Fibroblast of skin of right quadriceps (primary cell): ENCODE measurements at regions not wholly inside any gene's neighbourhood (a gene's known extent, or its start where the extent isn't known, plus 50 kb on each side); places are given as distances from the start of the nearest gene placed in this dataset.

Source experiments
- DNase-seq: peaks from one replicate; pipeline ENCODE4 v3.0.0-alpha.2; 2013

- no peak for DNase-seq
Observed at GRCh38 chr21:19713313-19713712, 1284.9 kb upstream of the NCAM2 start.

DNA sequence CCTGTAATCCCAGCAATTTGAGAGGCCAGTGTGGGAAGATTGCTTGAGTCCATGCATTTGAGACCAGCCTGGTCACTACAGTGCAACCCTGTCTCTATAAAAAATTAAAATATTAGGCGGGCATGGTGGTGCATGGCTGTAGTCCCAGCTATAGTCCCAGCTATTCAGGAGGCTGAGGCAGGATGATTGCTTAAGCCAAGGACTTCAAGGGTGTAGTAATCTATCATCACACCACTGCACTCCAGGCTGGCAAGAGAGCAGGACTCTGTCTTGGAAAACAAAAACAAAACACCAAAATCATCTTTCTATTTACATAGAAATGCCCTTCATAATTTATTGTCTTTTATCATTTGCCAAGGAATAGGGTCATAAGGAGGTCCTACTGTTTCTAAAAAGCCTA lies 1274.1 kb upstream of the NCAM2 start:
- DNase-seq: no peak

- no peak for DNase-seq
Observed at GRCh38 chr21:19731251-19731650, 1267.0 kb upstream of the NCAM2 start.

DNA sequence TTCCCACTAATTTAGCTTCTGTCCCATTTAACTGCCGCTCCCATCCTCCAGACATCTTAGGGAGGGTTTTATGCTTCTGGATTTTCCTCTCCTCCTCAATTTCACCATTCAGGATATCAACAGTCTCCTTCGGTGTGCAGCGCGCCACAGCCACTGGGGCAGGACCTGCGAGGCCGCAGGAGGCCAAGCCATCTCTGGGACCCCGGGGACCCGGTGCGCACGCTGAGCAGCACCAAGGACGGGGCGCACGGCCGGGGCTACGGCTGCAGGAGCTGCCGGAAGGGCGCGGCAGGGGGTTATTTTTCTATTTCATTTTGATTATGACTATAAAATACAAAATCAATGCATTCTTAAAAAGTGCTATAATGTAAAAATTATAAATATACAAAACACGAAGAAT lies 1238.4 kb upstream of the NCAM2 start:
- DNase-seq: no peak

DNA sequence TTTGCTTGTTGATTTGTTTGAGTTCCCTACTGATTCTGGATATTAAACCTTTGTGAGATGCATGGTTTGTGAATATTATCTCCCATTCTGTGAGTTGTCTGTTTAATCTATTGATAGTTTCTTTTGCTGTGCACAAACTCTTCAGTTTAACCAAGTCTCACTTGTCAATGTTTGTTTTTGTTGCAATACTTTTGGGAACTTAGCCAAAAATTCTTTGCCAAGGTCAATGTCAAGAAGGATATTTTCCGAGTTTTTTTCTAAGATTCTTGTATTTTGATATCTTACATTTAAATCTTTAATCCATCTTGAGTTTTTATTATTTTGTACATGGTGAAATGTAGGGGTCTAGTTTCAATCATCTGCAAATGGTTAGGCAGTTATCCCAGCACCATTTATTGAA lies 1230.7 kb upstream of the NCAM2 start:
- DNase-seq: no peak

GRCh38 chr21:19771881-19772280 lies 1226.3 kb upstream of the NCAM2 start:
- DNase-seq: no peak

DNA sequence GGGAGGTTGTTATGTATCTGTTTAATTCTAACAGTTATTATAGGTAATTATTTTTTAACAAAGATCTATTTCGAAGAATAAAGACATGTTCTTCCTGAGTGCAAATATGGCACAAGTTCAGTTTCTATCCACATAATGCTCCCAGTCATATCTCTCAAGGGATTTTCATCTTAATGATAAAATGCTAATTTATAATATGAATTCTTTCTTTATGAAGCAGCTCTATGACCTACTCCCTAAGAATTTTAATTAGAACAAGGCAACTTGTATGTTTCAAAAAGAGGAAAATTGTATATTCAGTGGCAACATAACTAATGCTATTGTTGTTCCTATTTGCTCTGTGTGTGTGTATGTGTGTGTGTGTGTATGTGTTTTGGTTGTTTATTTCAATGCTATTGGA lies 1222.1 kb upstream of the NCAM2 start:
- peak; percentile 53 for DNase-seq

DNA sequence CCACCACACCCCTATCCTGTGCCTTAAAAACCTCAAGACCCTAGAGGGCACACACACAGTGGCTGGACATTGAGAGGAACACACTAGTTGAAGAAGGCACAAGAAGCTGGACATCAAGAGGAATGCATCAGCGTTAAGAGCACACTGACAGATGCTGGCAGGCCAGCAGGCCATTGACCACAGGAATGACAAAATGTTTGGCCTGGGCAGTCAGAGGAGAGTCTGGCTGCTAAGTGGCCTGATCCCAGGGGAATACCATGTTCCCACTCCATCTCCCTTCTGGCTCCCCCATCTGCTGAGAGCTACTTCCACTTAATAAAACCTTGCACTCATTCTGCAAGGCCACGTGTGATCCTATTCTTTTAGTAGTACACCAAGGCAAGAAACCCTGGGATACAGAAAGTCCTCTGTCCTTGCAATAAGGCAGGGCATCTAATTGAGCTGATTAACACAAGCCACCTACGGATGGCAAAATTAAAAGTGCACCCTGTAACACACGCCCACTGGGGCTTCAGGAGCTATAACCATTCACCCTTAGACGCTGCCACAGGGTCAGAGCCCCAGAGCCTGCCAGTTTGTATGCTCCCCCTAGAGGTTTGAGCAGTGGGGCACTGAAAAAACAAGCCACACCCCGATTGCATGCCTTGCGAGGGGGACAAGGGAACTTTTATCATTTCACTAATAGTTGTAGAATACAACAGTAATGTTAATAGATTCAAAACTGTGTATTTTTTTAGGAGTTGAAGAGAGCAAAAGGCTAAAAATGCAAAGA lies 1216.1 kb upstream of the NCAM2 start:
- DNase-seq: no peak

GRCh38 chr21:19785941-19786340 lies 1212.3 kb upstream of the NCAM2 start:
- DNase-seq: no peak

DNA sequence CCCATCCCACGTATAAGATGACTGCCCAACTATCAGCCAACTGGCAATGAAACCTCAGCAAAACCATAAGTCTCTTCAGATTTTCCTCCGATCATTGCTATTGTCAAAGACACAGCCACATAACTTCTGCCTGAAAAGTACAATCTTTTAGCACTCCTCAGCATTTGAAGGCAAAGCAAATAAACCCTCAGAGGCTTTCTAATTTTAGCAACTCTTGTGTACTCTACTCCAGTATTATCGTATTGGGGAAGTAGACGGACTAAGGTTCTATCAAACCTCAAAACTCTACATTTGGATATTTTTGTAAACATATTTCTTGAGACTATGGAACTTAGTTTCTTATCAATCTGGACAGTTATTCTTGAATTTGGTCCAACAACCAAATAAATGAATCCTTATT lies 1206.2 kb upstream of the NCAM2 start:
- DNase-seq: no peak

DNA sequence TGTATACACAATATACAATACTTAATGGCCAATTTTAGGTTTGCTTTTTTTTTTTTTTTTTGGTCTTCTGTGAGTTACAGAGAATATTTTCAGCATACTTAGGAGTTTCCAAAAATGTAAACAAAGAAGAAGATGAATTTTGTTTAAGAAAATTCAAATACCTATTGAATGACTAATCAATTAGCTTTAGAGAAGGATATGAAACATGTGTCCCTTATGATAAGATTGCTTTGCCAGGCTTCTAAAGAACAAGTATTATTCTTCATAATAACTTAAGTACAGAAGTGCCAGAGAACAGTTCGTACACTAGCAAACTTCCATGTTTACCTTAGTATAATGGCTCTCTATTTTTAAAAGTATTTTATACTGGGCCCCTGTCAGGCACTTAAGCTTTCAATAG lies 1191.0 kb upstream of the NCAM2 start:
- peak; percentile 31 for DNase-seq

GRCh38 chr21:19810779-19811178 lies 1187.4 kb upstream of the NCAM2 start:
- no peak for DNase-seq

- DNase-seq: no peak
Observed at GRCh38 chr21:19830446-19830845, 1167.8 kb upstream of the NCAM2 start.

GRCh38 chr21:19832551-19832950 lies 1165.7 kb upstream of the NCAM2 start:
- no peak for DNase-seq

GRCh38 chr21:19833082-19833481 lies 1165.1 kb upstream of the NCAM2 start:
- no peak for DNase-seq

DNA sequence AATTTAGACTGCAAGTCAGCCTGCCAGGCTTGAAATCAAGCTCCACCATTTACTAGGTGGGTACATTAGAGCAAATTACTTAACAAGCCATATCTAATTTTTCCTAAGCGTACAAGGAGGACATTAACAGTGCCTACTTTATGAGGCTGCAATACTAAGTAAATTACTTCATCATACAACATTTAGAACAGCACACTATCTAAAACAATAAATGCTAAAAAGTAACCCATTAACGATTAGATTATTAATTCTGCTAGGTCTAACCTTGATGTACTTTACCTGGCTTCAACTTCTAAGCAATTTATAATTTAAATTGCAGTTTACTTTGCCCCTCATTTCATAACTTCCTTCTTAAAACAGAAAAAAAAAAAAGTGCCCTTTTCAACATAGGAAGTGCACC lies 1155.6 kb upstream of the NCAM2 start:
- DNase-seq: no peak

DNA sequence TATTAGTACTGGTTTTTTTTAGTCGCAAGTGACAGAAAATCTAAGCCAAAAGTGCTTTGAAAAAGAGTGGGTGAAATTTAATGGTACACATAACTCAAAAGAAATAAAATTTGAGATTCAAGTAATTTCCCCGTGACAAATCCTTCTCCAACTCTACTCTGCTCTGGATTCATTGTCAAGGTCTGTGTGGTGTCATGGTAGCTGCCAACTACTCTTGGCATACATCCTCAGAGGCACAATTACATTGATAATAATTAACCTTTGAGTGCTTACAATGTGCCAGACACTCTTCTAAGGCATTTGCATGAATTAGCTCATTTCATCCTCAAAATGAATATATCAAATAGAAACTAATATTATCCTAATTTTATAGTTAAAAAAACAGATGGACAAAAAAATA lies 1153.9 kb upstream of the NCAM2 start:
- DNase-seq: no peak

DNA sequence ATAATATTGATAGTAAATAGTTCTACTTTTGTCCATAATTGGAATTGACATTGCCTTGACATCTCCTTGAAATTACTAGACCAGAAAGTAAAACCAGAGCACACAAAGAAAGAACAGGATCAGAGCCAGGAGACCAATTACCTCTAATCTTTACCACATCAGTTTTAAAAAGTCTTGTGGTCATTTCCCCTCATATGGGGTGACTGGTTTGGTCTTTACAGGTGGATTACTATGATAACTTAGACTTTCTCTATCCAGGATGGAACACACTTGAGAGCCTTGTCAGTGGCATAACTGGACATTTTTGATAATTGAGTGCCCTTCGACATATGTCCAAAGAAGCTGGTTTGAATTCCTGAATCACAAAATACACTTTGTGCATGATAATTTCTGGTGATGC lies 1148.1 kb upstream of the NCAM2 start:
- DNase-seq: no peak

DNA sequence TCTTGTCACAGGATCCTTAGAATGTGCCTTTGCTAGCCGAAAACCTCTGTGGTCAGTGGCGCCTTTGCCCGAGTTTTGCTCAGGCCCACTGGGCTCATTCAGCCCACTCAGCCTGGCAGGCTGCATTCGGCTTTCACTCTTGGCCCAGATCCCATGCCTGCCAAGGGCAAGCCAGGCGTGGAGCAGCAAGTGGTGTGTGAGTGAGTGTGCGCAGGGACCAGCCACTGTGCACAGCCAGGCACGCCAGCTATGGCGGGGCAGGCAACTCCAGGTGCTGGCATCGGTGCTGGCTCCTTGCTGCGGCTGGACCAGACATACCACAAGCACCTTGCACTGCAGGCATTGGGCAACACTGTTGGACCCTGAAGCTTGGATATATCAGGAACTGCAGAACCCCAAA lies 1145.1 kb upstream of the NCAM2 start:
- no peak for DNase-seq

- DNase-seq: no peak
Observed at GRCh38 chr21:19853709-19854575, 1144.3 kb upstream of the NCAM2 start.

DNA sequence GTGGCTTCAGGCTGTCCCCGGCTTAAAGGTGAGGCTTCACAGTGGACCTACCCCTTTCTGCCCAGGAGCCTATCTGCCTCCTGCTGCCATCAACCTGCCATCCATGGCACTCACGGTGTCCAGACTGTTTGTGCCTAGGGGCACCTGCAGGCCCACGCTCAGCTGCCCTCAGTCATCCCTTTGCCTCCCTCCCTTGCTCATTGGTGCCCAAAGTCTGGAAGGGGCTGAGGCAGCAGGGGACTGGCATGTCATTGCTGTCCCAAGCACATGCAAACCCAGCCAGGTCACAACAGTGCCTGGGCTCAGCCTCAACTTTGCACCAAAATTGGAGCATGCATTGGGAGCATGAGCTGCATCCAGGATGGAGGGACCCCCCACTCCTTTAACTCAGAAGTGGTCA lies 1142.7 kb upstream of the NCAM2 start:
- no peak for DNase-seq

- no peak for DNase-seq
Observed at GRCh38 chr21:19864476-19864875, 1133.7 kb upstream of the NCAM2 start.

GRCh38 chr21:19870682-19871081 lies 1127.5 kb upstream of the NCAM2 start:
- no peak for DNase-seq

DNA sequence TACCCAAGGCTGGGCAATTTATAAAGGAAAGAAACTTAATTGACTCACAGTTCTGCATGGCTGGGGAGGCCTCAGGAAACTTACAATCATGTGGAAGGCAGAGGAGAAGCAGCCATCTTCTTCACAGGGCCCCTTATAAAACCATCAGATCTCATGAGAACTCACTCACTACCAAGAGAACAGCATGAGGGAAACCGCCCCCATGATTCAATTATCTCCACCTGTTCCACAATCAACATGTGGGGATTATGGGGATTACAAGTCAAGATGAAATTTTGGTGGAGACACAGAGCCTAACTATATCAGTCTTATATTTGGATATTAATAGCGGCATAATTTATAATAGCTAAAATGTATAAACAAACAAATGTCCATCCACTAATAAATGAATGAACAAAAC lies 1123.7 kb upstream of the NCAM2 start:
- no peak for DNase-seq
